Stomach (tissue), 8 donors: ENCODE measurements at regions not wholly inside any gene's neighbourhood (a gene's known extent, or its start where the extent isn't known, plus 50 kb on each side); places are given as distances from the start of the nearest gene placed in this dataset.

Experiments used
- DNase-seq, 2 donors: peaks; one replicate each; pipeline versions ENCODE4 v3.0.0 to v3.0.0-alpha.2; 2013 to 2019
- H3K27ac ChIP-seq, 5 donors: fragments of 200-600 bp in 4 of 5; sonication (generic) in 4 of 5; one replicate each; pipeline ENCODE4 v1.5.1; 2013 to 2019; ENCODE audit warnings: mild to moderate bottlenecking in 1 of 5, moderate library complexity in 1 of 5
- H3K27me3 ChIP-seq, 3 donors: fragments of 200-600 bp; sonication (generic); one replicate each; pipeline ENCODE4 v1.5.1; 2017 to 2019; ENCODE audit warnings: mixed run types in 1 of 3
- H3K36me3 ChIP-seq, 4 donors: fragments of 200-600 bp; sonication (generic); 1 replicate in 3 of 4; 2 replicates in 1 of 4; pipeline ENCODE4 v1.5.1; 2016 to 2019
- H3K4me1 ChIP-seq, 4 donors: fragments of 200-600 bp; sonication (generic); one replicate each; pipeline ENCODE4 v1.5.1; 2016 to 2019
- H3K4me3 ChIP-seq, 4 donors: fragments of 200-600 bp; sonication (generic) in 3 of 4; one replicate each; pipeline ENCODE4 v1.5.1; 2016 to 2019; ENCODE audit warnings: mild to moderate bottlenecking in 1 of 4
- H3K9me3 ChIP-seq, 4 donors: fragments of 200-600 bp; sonication (generic); one replicate each; pipeline ENCODE4 v1.5.1; 2016 to 2019
- CTCF ChIP-seq, 7 experiments: fragments of 450-650 bp in 4 of 7; fragments of 200-600 bp in 3 of 7; sonication (generic) in 3 of 7; IDR thresholded peaks; one replicate each; pipeline ENCODE4 v1.5.1; 2016 to 2019; ENCODE audit warnings: antibody characterized with exemption in 7 of 7, control low read depth in 2 of 7, mild to moderate bottlenecking in 1 of 7
- EP300 ChIP-seq: sonication (generic); formaldehyde crosslinking; IDR thresholded peaks from one replicate; pipeline ENCODE4 v1.6.1; 2017; ENCODE audit warnings: antibody characterized with exemption
- POLR2A ChIP-seq, 4 donors: fragments of 450-650 bp; IDR thresholded peaks; one replicate each; pipeline ENCODE4 v1.6.1; 2016; ENCODE audit warnings: antibody characterized with exemption in 4 of 4, control low read depth in 2 of 4, mild to moderate bottlenecking in 1 of 4, moderate library complexity in 1 of 4
- POLR2AphosphoS5 ChIP-seq, 3 donors: sonication (generic); formaldehyde crosslinking; IDR thresholded peaks; one replicate each; pipeline ENCODE4 v1.6.1; 2016; ENCODE audit warnings: antibody characterized with exemption in 3 of 3
- WGBS, 5 donors: extraction: QIAGEN DNeasy Blood & Tissue Kit in 3 of 5; methylation state at CpG; one replicate each; pipeline versions ENCODE4 v1.1.5 to v1.1.7; 2013 to 2018; 5-methylcytosine and 5-hydroxymethylcytosine counted together
- intact Hi-C: fragments of 100-400 bp; cut with DNase I; formaldehyde crosslinking; loops from one replicate; pipeline ENCODE4 v1.15.1; 2023; ENCODE audit warnings: low total_unique reads
- donor health status: healthy with polysubstance abuse.
- donor health status: Bipolar disorder and iron deficiency.
- donor health status: healthy.

- Histone ChIP-seq H3K4me3 (no peak overlapping the region), H3K27ac (no peak overlapping the region), H3K36me3 (no peaks in the 10 kb centered on the region), H3K9me3 (no peaks in the 10 kb centered on the region), H3K27me3 (no peaks in the 10 kb centered on the region), H3K4me1 (no peaks in the 10 kb centered on the region)
- 56 to 69% (median 64%) methylated on average over 4 of the region's 4 CpGs for WGBS, 5 donors
- DNase-seq, result no peak
- TF ChIP-seq POLR2AphosphoS5 (IDR thresholded peaks at IDR 0.05), result no peak
- no peak for TF ChIP-seq POLR2A (IDR thresholded peaks at IDR 0.05)
- no peak for TF ChIP-seq CTCF (IDR thresholded peaks at IDR 0.05)
- no peak for TF ChIP-seq EP300
- intact Hi-C loops, result no loop called here
Measured at GRCh38 chr13:58004751-58005150, 373.2 kb downstream of the PCDH17 start.

- Histone ChIP-seq H3K27ac (no peak overlapping the region), H3K9me3 (no peaks in the 10 kb centered on the region), H3K36me3 (no peaks in the 10 kb centered on the region), H3K4me3 (no peak overlapping the region), H3K4me1 (no peaks in the 10 kb centered on the region), H3K27me3 (no peaks in the 10 kb centered on the region)
- DNase-seq, result no peak
- no peak for TF ChIP-seq CTCF (IDR thresholded peaks at IDR 0.05)
- TF ChIP-seq POLR2AphosphoS5 (IDR thresholded peaks at IDR 0.05), result no peak
- no peak for TF ChIP-seq EP300
- TF ChIP-seq POLR2A (IDR thresholded peaks at IDR 0.05), result no peak
- WGBS, 5 donors, result 92 to 95% (median 93%) methylated on average over 4 of the region's 4 CpGs
- intact Hi-C loops, result no loop called here
Measured at GRCh38 chr13:58018020-58018419, 386.5 kb downstream of the PCDH17 start.

- H3K4me3 ChIP-seq, result no peak overlapping the region
- H3K27ac ChIP-seq, result no peak overlapping the region
- no peaks in the 10 kb centered on the region for H3K9me3 ChIP-seq
- no peak for DNase-seq
- intact Hi-C loops, result no loop called here
- H3K4me1 ChIP-seq, result no peaks in the 10 kb centered on the region
- no peaks in the 10 kb centered on the region for H3K36me3 ChIP-seq
- 60 to 76% (median 69%) methylated on average over 1 of the region's 1 CpG for WGBS, 5 donors
- no peaks in the 10 kb centered on the region for H3K27me3 ChIP-seq
- TF ChIP-seq POLR2AphosphoS5 (IDR thresholded peaks at IDR 0.05) (no peak), EP300 (no peak), CTCF (IDR thresholded peaks at IDR 0.05) (no peak), POLR2A (IDR thresholded peaks at IDR 0.05) (no peak)
Measured at GRCh38 chr13:58018865-58019264, 387.3 kb downstream of the PCDH17 start.

GRCh38 chr13:58024103-58024502, 392.6 kb downstream of the PCDH17 start:
- intact Hi-C loops, result no loop called here
- TF ChIP-seq CTCF (IDR thresholded peaks at IDR 0.05), result no peak
- TF ChIP-seq POLR2A (IDR thresholded peaks at IDR 0.05), result no peak
- TF ChIP-seq EP300, result no peak
- no peak for TF ChIP-seq POLR2AphosphoS5 (IDR thresholded peaks at IDR 0.05)

More at GRCh38 chr13:58024103-58024502, 392.6 kb downstream of the PCDH17 start:
- Histone ChIP-seq H3K36me3 (no peaks in the 10 kb centered on the region), H3K27me3 (no peaks in the 10 kb centered on the region), H3K4me3 (no peak overlapping the region), H3K27ac (no peak overlapping the region), H3K9me3 (no peaks in the 10 kb centered on the region), H3K4me1 (no peaks in the 10 kb centered on the region)
- 86 to 95% (median 93%) methylated on average over 7 of the region's 7 CpGs for WGBS, 5 donors
- no peak for DNase-seq
